Urothelium cell line (cell line): ENCODE measurements at regions not wholly inside any gene's neighbourhood (a gene's known extent, or its start where the extent isn't known, plus 50 kb on each side); places are given as distances from the start of the nearest gene placed in this dataset.
"Not testable (repeated sequence)": the region's sequence is repeated elsewhere in the genome, so short reads cannot be mapped to it uniquely, and the experiment has no call there.

Experiments used
- DNase-seq: peaks from one replicate; pipeline ENCODE4 v3.0.0; 2011; ENCODE audit warnings: low spot score, mixed read lengths
- FAIRE-seq: peaks from 2 replicates; lab custom pipeline; 2011; peaks lifted over from hg19 to GRCh38; lab: Jason Lieb, UNC

DNA sequence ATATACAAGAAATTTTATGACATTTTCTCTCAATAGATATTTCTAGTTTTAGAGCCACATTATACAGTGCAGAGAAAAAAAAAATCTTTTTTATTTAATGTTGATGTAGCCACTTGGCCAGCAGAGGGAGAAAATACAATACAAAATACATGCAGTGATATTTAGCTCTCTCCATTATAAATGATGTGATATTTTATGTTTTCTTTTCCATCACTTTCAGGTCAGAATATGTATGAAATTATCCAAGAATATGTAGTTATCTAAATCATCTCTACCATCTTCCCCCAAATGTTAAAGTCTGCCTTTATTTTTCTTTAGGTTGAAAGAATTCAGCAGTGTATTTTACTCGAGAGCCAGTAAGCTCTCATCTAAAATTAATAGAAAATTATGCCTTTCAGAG, 533.6 kb upstream of the FSHR start:
- DNase-seq (no peak), FAIRE-seq (no peak)

- no peak for FAIRE-seq
- DNase-seq: no peak
Observed at GRCh38 chr2:49686897-49687442, 532.7 kb upstream of the FSHR start.

- FAIRE-seq: no peak
- no peak for DNase-seq
Observed at GRCh38 chr2:49686291-49686690, 532.0 kb upstream of the FSHR start.

DNA sequence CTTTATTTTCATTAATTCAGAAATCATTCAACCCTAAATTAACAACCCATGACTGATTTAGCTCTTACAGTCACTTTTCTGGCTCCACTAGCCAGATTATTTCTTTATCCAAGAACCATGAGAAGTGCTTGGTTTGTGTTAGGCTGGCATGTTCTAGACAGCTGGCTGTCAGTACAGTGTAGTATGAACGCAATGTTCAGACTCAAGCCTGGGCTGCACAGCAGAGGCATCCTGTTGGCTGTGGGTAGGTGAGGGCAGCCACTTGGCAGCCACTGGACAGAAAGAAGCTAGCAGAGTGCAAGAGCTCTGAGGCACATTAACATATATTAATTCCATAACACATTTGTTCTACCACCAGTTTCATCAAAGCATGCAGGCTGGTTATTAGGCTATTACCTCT, 522.9 kb upstream of the FSHR start:
- no peak for FAIRE-seq
- DNase-seq: no peak

GRCh38 chr2:49664827-49665226, 510.5 kb upstream of the FSHR start:
- DNase-seq (no peak), FAIRE-seq (no peak)

DNA sequence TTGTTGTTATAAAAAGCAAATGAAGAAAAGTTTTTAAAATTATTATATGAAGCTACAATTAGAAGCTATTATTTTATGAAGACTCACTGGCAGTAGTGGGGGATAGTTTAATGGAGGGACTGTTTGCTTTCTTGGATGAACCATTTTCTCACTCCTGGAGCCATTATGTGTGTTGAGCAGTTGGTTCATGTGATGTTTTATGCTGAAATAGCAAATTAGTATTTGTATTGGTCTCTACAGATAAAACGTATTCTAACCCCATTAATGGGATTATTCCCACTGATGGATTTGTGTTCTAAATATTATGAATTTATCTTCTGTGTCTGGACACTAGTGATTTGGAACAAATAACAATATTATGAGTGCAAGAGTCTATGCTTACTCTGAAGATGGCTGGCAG, 507.5 kb upstream of the FSHR start:
- FAIRE-seq (no peak), DNase-seq (no peak)

DNA sequence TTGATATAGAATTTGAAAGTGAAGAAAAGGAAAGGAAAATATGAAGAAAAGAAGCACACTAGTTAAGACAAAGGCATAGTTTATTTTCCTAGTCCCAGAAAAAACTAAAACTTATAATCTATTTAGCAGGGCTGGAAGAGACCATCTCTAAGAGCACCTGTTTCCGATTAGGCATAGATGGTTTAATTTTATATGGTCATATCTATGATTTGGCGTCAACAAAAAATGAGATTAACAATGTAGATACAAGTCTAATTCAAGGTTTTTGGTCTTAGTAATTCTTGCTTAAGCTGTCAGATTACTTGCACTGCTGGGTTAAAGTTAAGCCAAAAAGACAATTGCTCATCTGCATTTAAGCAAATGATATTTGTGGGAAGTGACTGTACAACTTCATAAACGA, 502.5 kb upstream of the FSHR start:
- DNase-seq (no peak), FAIRE-seq (no peak)

DNA sequence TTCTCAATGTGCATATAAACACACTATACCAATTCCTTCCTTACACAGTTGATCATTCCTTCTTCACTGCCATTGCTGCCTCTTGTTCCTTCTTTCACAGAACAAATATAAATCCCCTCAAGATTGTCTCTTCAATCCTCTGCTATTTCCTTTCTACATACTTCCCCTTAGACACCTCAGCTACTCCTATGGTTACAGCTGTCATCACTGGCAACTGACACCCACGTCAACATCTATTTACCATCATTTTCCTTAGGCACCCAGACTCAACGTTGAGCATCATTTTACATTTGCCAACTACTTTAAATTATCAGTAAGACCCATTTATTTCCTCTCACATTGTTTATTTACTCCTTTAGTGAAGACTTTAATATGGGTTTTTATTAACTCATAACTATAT, 488.8 kb upstream of the FSHR start:
- no peak for FAIRE-seq
- DNase-seq: no peak

- no peak for DNase-seq
- no peak for FAIRE-seq
Observed at GRCh38 chr2:49640630-49641029, 486.3 kb upstream of the FSHR start.

GRCh38 chr2:49621016-49621415, 466.7 kb upstream of the FSHR start:
- no peak for DNase-seq

DNA sequence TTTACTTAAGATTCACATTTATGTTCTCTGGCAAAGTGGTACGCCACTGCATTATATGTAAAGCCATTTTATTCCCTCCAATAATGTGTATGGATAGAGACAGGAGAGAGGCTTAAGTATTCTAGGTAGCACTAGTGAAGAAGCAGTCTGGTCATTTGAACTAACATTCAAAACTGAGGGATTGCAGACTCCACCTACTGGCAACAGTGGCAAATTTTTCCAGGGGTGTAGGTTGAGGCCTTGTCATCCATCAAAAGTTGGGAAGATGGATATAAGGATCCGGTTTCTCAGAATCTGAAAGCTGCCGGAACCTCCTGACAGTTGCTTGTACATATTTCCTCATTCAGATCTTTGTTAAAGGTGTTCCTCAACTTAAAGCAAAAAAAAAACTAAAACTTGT, 465.5 kb upstream of the FSHR start:
- no peak for FAIRE-seq
- peak; percentile 12 for DNase-seq

More at GRCh38 chr2:49621016-49621415, 466.7 kb upstream of the FSHR start:
- FAIRE-seq: no peak

- DNase-seq (no peak), FAIRE-seq (peak; percentile 32)
Observed at GRCh38 chr2:49618491-49618890, 464.2 kb upstream of the FSHR start.

DNA sequence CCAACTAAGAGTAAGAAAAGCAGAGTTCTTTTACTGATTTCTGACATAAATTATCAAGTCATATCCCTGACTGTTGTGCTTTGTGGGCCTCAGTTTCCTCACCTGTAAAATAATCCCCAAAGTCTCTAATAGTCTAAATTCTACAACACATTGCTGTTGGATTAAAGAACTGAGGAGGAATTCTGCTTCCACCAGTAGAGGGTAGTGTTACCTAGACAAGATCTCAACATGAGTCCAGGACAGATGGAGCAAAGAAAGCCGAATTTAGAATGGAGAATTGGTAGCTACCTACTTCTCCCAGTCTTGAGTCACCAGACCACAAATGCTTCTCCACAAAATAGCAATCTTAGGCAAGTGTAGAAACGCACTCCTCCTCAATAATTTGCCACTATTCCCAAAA, 462.5 kb upstream of the FSHR start:
- peak; percentile 46 for DNase-seq
- no peak for FAIRE-seq

GRCh38 chr2:49611796-49612195, 457.5 kb upstream of the FSHR start:
- not testable (repeated sequence) for DNase-seq, FAIRE-seq

- DNase-seq: no peak
- no peak for FAIRE-seq
Observed at GRCh38 chr2:49600524-49600923, 446.2 kb upstream of the FSHR start.

DNA sequence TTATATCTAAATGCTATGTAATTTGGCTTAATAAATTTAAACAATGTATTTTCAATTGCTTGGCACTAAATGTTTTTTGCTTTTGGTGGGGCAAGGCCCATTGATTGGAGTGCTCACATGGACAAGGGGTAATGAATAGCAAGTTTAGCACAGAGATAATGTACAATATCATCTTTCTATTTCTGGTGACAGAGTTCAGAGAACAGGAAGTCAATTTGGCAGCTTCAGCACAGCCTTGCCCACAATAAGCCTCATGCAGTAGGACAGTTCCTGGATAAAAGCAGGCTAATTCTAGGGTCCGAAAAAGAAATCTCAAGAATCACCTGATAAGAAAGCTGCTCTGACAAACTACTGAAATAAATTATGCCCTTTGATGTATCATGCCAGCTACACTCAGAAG, 443.9 kb upstream of the FSHR start:
- no peak for FAIRE-seq

GRCh38 chr2:49585921-49586320, 431.6 kb upstream of the FSHR start:
- DNase-seq (no peak), FAIRE-seq (no peak)

More for the DNA sequence above, 443.9 kb upstream of the FSHR start:
- no peak for DNase-seq

DNA sequence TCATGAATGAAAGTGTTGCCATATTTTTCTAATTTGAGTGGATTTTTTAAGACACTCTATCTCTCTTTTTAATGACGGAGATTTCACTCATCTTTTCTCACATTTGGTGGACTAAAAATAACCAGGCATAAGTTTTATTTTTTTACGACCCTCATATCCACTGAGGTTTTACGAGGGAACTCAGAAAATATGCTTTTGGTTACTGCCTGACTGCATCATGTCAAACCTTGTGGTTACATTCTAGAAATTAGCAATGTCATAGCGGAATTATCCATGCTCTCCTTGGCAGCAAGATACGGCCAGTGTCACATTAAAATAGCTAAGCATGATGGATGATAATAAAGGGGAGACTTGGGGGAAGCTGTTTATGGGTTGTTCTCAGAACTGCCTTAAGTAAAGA, 428.6 kb upstream of the FSHR start:
- DNase-seq (no peak), FAIRE-seq (no peak)

DNA sequence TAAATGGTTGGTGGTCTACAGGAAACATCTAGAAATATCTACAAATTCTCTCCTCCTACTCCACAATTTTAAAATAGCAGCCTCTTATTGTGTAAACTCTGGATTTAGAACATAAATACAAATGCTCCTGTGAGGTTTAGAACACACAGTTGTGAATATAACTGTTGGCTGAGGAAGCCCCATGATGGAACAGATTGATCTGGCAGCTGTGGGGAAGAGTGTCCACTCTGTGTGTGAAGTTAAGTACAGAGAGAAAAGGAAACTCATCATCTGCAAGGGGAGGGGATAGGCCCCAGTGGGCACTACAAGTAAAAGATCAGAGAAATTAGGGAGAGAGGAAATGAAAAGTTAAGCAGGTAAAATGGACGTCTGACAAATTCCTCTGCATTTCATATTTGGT, 422.7 kb upstream of the FSHR start:
- no peak for FAIRE-seq
- DNase-seq: no peak

- FAIRE-seq (no peak), DNase-seq (peak; percentile 11)
Observed at GRCh38 chr2:49569176-49569575, 414.9 kb upstream of the FSHR start.

GRCh38 chr2:49567811-49568600, 413.7 kb upstream of the FSHR start:
- no peak for DNase-seq
- FAIRE-seq: no peak

GRCh38 chr2:49567021-49567420, 412.7 kb upstream of the FSHR start:
- no peak for DNase-seq
- FAIRE-seq: no peak

- no peak for FAIRE-seq
- no peak for DNase-seq
Observed at GRCh38 chr2:49553658-49554057, 399.3 kb upstream of the FSHR start.
